ENCODE measurements at regions not wholly inside any gene's neighbourhood (a gene's known extent, or its start where the extent isn't known, plus 50 kb on each side); places are given as distances from the start of the nearest gene placed in this dataset.

- H3K14ac ChIP-seq (replicated peaks; ENCODE audit: low read depth, low read length): no peak overlapping the region
- H2BK20ac ChIP-seq (ENCODE audit: low read depth, low read length): no peak overlapping the region
- no peak overlapping the region for H3K56ac ChIP-seq (ENCODE audit: extremely low read depth, insufficient read depth, low read length)
- no peak overlapping the region for H2BK120ac ChIP-seq (ENCODE audit: low read depth, low read length)
- WGBS, 2 experiments (ENCODE audit: extremely low coverage in 2 of 2, insufficient read length in 1 of 2): no CpG with 5 or more reads among the region's 2 CpGs
- H2AFZ ChIP-seq (replicated peaks; ENCODE audit: low read length, poor library complexity): no peak overlapping the region
- no peaks in the 10 kb centered on the region for H3K9me3 ChIP-seq (ENCODE audit: control insufficient read depth, insufficient read depth, low read length)
- H2AK9ac ChIP-seq (replicated peaks; ENCODE audit: low read depth, low read length, poor library complexity): no peak overlapping the region
- no peak overlapping the region for H2BK15ac ChIP-seq (ENCODE audit: low read depth, low read length)
- in situ Hi-C loops (cut with MboI; ENCODE audit: low sequenced_read_pairs): no loop called here
- no peaks in the 10 kb centered on the region for H3K9me1 ChIP-seq (ENCODE audit: insufficient read depth, low read length)
- H3K79me1 ChIP-seq (ENCODE audit: low read depth in 1 of 2, low read length in 2 of 2): no peaks in the 10 kb centered on the region
- TF ChIP-seq RCOR1 (IDR thresholded peaks at IDR 0.05; ENCODE audit: insufficient replicate concordance, low read length) (no peak), RAD21 (IDR thresholded peaks at IDR 0.05; ENCODE audit: low read length) (no peak), CTCF (conservative IDR thresholded peaks at IDR 0.05; ENCODE audit: low read depth, low read length) (no peak), BHLHE40 (IDR thresholded peaks at IDR 0.05; ENCODE audit: low read depth, low read length) (no peak), POLR2A (IDR thresholded peaks at IDR 0.05; ENCODE audit: low read depth, low read length) (no peak), USF2 (IDR thresholded peaks at IDR 0.05; ENCODE audit: low read depth, low read length) (no peak), ELK1 (IDR thresholded peaks at IDR 0.05; ENCODE audit: borderline replicate concordance, low read depth, low read length) (no peak), CHD1 (IDR thresholded peaks at IDR 0.05; ENCODE audit: low read depth, low read length) (no peak), RFX5 (IDR thresholded peaks at IDR 0.05; ENCODE audit: low read depth, low read length) (no peak), NFE2L2 (IDR thresholded peaks at IDR 0.05; ENCODE audit: low read depth, low read length) (no peak), CEBPB (IDR thresholded peaks at IDR 0.05; ENCODE audit: low read depth, low read length) (no peak), MXI1 (IDR thresholded peaks at IDR 0.05; ENCODE audit: borderline replicate concordance, low read depth, low read length) (no peak)
- H3K4me2 ChIP-seq (ENCODE audit: low read depth, low read length): no peak overlapping the region
- H3K9ac ChIP-seq (ENCODE audit: low read depth, low read length): no peak overlapping the region
- ChIA-PET CTCF (no interaction called here), POLR2A (ENCODE audit: unreplicated experiment) (no interaction called here)
- no peak overlapping the region for H4K8ac ChIP-seq (ENCODE audit: low read depth in 2 of 2, low read length in 2 of 2)
- dilution Hi-C loops (cut with HindIII; ENCODE audit: low sequenced_read_pairs, unreplicated experiment): no loop called here
- no peak overlapping the region for H4K91ac ChIP-seq (ENCODE audit: insufficient read depth, low read depth, low read length)
- no peak overlapping the region for H3K23ac ChIP-seq (ENCODE audit: low read depth, low read length)
- H3K4ac ChIP-seq (ENCODE audit: low read depth, low read length): no peak overlapping the region
- intact Hi-C loops (cut with micrococcal nuclease): no loop called here
- no peaks in the 10 kb centered on the region for H3K27me3 ChIP-seq (ENCODE audit: control insufficient read depth, insufficient read depth, low read length)
- no peaks in the 10 kb centered on the region for H4K20me1 ChIP-seq (ENCODE audit: insufficient read depth, low read length)
- H3K4me1 ChIP-seq (ENCODE audit: control insufficient read depth, insufficient read depth, low read length): no peaks in the 10 kb centered on the region
- no peaks in the 10 kb centered on the region for H3K36me3 ChIP-seq (ENCODE audit: control insufficient read depth, insufficient read depth, low read length)
- DNase-seq: peak; percentile 2
- BruUV-seq (replicated peaks): no TSS peak
- ATAC-seq (ENCODE audit: low read depth): no peak
- H4K5ac ChIP-seq (ENCODE audit: low read depth, low read length): no peak overlapping the region
- no peak overlapping the region for H3K18ac ChIP-seq (ENCODE audit: low read depth, low read length)
- H2AK5ac ChIP-seq (ENCODE audit: low read depth, low read length): no peak overlapping the region
- no peak overlapping the region for H3K27ac ChIP-seq (ENCODE audit: insufficient read depth, low read length)
- H2BK5ac ChIP-seq (ENCODE audit: low read depth, low read length, poor library complexity, severe bottlenecking): no peak overlapping the region
- no peak overlapping the region for H3K4me3 ChIP-seq (ENCODE audit: insufficient read depth, low read depth, low read length)
These were observed 290.7 kb upstream of the LMCD1 start for GRCh38 chr3:8210882-8211341.

Data from IMR-90 (cell line).